ENCODE measurements at regions not wholly inside any gene's neighbourhood (a gene's known extent, or its start where the extent isn't known, plus 50 kb on each side); places are given as distances from the start of the nearest gene placed in this dataset.
A peak's percentile ranks its signal among the peaks of the same experiment; 100 is the strongest.

- DNase-seq (ENCODE audit: low read depth in 2 of 2): peak in 1 of 2 donors; percentile 75
- TF ChIP-seq EZH2 (IDR thresholded peaks at IDR 0.05; ENCODE audit: low read length, missing control alignments): no peak
- TF ChIP-seq, protein P1, sequence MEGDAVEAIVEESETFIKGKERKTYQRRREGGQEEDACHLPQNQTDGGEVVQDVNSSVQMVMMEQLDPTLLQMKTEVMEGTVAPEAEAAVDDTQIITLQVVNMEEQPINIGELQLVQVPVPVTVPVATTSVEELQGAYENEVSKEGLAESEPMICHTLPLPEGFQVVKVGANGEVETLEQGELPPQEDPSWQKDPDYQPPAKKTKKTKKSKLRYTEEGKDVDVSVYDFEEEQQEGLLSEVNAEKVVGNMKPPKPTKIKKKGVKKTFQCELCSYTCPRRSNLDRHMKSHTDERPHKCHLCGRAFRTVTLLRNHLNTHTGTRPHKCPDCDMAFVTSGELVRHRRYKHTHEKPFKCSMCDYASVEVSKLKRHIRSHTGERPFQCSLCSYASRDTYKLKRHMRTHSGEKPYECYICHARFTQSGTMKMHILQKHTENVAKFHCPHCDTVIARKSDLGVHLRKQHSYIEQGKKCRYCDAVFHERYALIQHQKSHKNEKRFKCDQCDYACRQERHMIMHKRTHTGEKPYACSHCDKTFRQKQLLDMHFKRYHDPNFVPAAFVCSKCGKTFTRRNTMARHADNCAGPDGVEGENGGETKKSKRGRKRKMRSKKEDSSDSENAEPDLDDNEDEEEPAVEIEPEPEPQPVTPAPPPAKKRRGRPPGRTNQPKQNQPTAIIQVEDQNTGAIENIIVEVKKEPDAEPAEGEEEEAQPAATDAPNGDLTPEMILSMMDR (conservative IDR thresholded peaks at IDR 0.05 in 1 of 2, IDR thresholded peaks at IDR 0.05 in 1 of 2; ENCODE audit: low read depth in 1 of 2, low read length in 2 of 2): no peak
Observed at GRCh38 chr9:96156171-96156974, 145.6 kb downstream of the HSD17B3 start.

GRCh38 chr9:96154081-96154480 is 147.9 kb downstream of the HSD17B3 start:
- peaks cover 5% of the 10 kb centered on the region for H3K27me3 ChIP-seq (ENCODE audit: control insufficient read depth, insufficient read depth, low read length)
- H3K4me1 ChIP-seq (ENCODE audit: control insufficient read depth, extremely low read depth, insufficient read depth, low read length): no peaks in the 10 kb centered on the region
- DNase-seq (ENCODE audit: low read depth in 2 of 2): no peak
- no peaks in the 10 kb centered on the region for H3K9me3 ChIP-seq (ENCODE audit: control insufficient read depth, insufficient read depth, low read depth, low read length)
- H3K27ac ChIP-seq (ENCODE audit: insufficient read depth, low read length): no peak overlapping the region
- TF ChIP-seq, protein P1 (conservative IDR thresholded peaks at IDR 0.05 in 1 of 2, IDR thresholded peaks at IDR 0.05 in 1 of 2; ENCODE audit: low read depth in 1 of 2, low read length in 2 of 2): no peak
- no peak for TF ChIP-seq EZH2 (IDR thresholded peaks at IDR 0.05; ENCODE audit: low read length, missing control alignments)
- H2AFZ ChIP-seq (ENCODE audit: low read length): no peak overlapping the region
- H3K36me3 ChIP-seq (ENCODE audit: control insufficient read depth, insufficient read depth, low read length): no peaks in the 10 kb centered on the region
- no peak overlapping the region for H3K4me2 ChIP-seq (ENCODE audit: extremely low read depth, insufficient read depth, low read length)
- H3K4me3 ChIP-seq (replicated peaks in 1 of 4; ENCODE audit: control extremely low read depth in 1 of 4, insufficient read depth in 1 of 4, low read depth in 3 of 4, low read length in 4 of 4): no peak overlapping the region
- H3K79me2 ChIP-seq (ENCODE audit: control insufficient read depth, insufficient read depth, low read length): no peaks in the 10 kb centered on the region
- no peaks in the 10 kb centered on the region for H4K20me1 ChIP-seq (ENCODE audit: control insufficient read depth, extremely low read depth, insufficient read depth, low read length)
- H3K9ac ChIP-seq (ENCODE audit: insufficient read depth, low read length): no peak overlapping the region

More at GRCh38 chr9:96156171-96156974, 145.6 kb downstream of the HSD17B3 start:
- Histone ChIP-seq H3K36me3 (ENCODE audit: control insufficient read depth, insufficient read depth, low read length) (no peaks in the 10 kb centered on the region), H4K20me1 (ENCODE audit: control insufficient read depth, extremely low read depth, insufficient read depth, low read length) (no peaks in the 10 kb centered on the region), H3K9me3 (ENCODE audit: control insufficient read depth, insufficient read depth, low read depth, low read length) (no peaks in the 10 kb centered on the region), H3K27ac (ENCODE audit: insufficient read depth, low read length) (no peak overlapping the region), H3K79me2 (ENCODE audit: control insufficient read depth, insufficient read depth, low read length) (no peaks in the 10 kb centered on the region), H3K4me1 (ENCODE audit: control insufficient read depth, extremely low read depth, insufficient read depth, low read length) (no peaks in the 10 kb centered on the region), H3K4me3 (replicated peaks in 1 of 4; ENCODE audit: control extremely low read depth in 1 of 4, insufficient read depth in 1 of 4, low read depth in 3 of 4, low read length in 4 of 4) (no peak overlapping the region), H3K27me3 (ENCODE audit: control insufficient read depth, insufficient read depth, low read length) (no peaks in the 10 kb centered on the region), H3K4me2 (ENCODE audit: extremely low read depth, insufficient read depth, low read length) (no peak overlapping the region), H3K9ac (ENCODE audit: insufficient read depth, low read length) (no peak overlapping the region), H2AFZ (ENCODE audit: low read length) (no peak overlapping the region)

DNA sequence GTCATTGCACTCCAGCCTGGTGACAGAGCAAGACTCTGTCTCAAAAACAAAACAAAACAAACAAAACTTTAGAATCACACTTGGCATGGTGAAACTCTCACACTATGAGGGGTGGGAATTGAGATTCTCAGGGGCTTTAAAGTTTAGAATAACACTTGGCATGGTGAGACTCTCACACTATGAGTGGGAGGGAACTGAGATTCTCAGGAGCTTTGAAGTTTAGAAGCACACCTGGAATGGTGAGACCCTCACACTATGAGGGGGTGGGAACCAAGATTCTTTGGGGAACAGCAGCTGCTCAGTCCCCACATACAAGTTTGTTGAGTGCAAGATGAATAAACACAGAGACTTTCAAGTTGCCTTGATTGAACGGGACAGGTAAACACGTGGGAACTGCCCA is 149.4 kb downstream of the HSD17B3 start:
- H4K20me1 ChIP-seq (ENCODE audit: control insufficient read depth, extremely low read depth, insufficient read depth, low read length): no peaks in the 10 kb centered on the region
- H3K36me3 ChIP-seq (ENCODE audit: control insufficient read depth, insufficient read depth, low read length): no peaks in the 10 kb centered on the region
- TF ChIP-seq, protein P1 (conservative IDR thresholded peaks at IDR 0.05 in 1 of 2, IDR thresholded peaks at IDR 0.05 in 1 of 2; ENCODE audit: low read depth in 1 of 2, low read length in 2 of 2): no peak
- no peak for TF ChIP-seq EZH2 (IDR thresholded peaks at IDR 0.05; ENCODE audit: low read length, missing control alignments)
- H3K4me3 ChIP-seq (replicated peaks in 1 of 4; ENCODE audit: control extremely low read depth in 1 of 4, insufficient read depth in 1 of 4, low read depth in 3 of 4, low read length in 4 of 4): no peak overlapping the region
- no peak overlapping the region for H3K27ac ChIP-seq (ENCODE audit: insufficient read depth, low read length)
- H3K4me1 ChIP-seq (ENCODE audit: control insufficient read depth, extremely low read depth, insufficient read depth, low read length): no peaks in the 10 kb centered on the region
- no peaks in the 10 kb centered on the region for H3K79me2 ChIP-seq (ENCODE audit: control insufficient read depth, insufficient read depth, low read length)
- DNase-seq (ENCODE audit: low read depth in 2 of 2): no peak
- H3K9me3 ChIP-seq (ENCODE audit: control insufficient read depth, insufficient read depth, low read depth, low read length): no peaks in the 10 kb centered on the region
- no peak overlapping the region for H3K4me2 ChIP-seq (ENCODE audit: extremely low read depth, insufficient read depth, low read length)
- H3K27me3 ChIP-seq (ENCODE audit: control insufficient read depth, insufficient read depth, low read length): peaks cover 5% of the 10 kb centered on the region
- no peak overlapping the region for H2AFZ ChIP-seq (ENCODE audit: low read length)
- H3K9ac ChIP-seq (ENCODE audit: insufficient read depth, low read length): no peak overlapping the region
